Fibroblast of lung (primary cell): ENCODE measurements at regions not wholly inside any gene's neighbourhood (a gene's known extent, or its start where the extent isn't known, plus 50 kb on each side); places are given as distances from the start of the nearest gene placed in this dataset.

Experiments used
- CTCF ChIP-seq, 2 donors: IDR thresholded peaks in 1 of 2; conservative IDR thresholded peaks in 1 of 2; 1 replicate in 1 of 2; 2 replicates in 1 of 2; pipeline ENCODE4 v1.5.1; 2011 to 2012; ENCODE audit warnings: low read length in 2 of 2, control low read depth in 1 of 2, inconsistent platforms in 1 of 2, low read depth in 1 of 2, mild to moderate bottlenecking in 1 of 2
- EZH2 ChIP-seq: IDR thresholded peaks from 2 replicates; pipeline ENCODE4 v1.5.1; 2012; ENCODE audit warnings: low read length, control low read depth, mild to moderate bottlenecking; ENCODE audit errors: missing control alignments

DNA sequence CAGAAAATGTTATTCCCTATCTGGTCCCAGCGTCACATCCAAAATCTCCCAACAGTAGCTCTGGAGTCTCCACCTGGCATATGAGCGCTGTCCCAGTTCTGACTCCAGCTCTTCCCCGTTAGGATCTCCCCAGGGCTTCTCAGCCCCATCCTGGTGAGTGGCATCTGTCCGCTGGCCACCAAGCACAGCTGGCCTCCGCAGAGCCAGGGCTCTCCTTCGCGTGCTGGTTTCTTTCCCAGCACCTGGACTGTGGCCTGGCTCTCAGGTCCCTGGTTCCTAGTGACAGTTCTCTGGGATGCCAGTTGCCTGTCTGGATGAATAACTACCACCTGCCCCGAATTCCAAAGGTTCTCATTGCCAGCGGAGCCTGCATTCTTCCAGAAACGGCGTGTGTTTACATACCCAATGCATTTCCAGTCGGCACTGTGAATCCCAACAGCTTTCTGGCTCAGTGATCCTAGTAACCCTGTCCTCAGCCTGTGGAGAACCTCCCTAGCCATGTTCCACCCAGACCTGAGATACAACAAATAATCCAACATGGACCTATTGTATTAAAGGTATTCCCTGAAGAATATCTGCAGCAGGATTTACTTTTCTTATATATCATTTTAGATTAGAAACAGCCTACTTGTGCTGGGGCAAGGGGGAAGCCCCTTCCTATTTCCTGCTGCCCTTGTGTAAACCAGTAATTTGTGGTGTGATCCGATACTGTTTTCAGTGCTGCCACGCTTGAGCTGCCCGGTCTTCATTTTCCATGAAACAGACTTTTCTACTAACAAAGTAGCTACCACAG is 69.9 kb upstream of the PDE10A start:
- TF ChIP-seq CTCF (conservative IDR thresholded peaks at IDR 0.05 in 1 of 2, IDR thresholded peaks at IDR 0.05 in 1 of 2; ENCODE audit: low read depth in 1 of 2, low read length in 2 of 2), result no peak
- TF ChIP-seq EZH2, result no peak
